AG20443 (cell line): ENCODE measurements at regions not wholly inside any gene's neighbourhood (a gene's known extent, or its start where the extent isn't known, plus 50 kb on each side); places are given as distances from the start of the nearest gene placed in this dataset.
"Not testable (repeated sequence)": the region's sequence is repeated elsewhere in the genome, so short reads cannot be mapped to it uniquely, and the experiment has no call there.

Source experiments
- DNase-seq: peaks from one replicate; pipeline ENCODE4 v3.0.0; 2012; ENCODE audit warnings: low spot score, mixed read lengths

DNA sequence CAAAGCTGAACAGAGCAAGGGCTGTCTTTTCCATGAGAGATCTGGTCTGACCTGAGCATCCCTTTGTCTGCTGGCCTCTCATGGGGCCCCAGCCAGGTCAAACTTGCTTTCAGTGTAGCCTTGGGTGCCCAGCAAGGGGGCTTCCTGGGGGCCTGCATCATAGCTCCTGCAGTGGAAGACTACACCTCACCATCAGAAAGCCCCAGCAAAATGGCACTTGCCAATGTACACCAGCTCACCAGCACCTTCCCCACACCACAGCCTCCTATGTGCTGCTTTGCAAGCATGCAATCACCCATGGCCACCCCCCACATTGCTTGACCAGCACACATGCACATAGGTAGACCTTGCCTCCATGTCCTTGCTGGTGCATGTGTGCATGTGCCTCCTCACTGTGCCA is 1478.1 kb downstream of the FSTL5 start:
- no peak for DNase-seq

GRCh38 chr4:160701671-160702070 is 1462.1 kb downstream of the FSTL5 start:
- no peak for DNase-seq

DNA sequence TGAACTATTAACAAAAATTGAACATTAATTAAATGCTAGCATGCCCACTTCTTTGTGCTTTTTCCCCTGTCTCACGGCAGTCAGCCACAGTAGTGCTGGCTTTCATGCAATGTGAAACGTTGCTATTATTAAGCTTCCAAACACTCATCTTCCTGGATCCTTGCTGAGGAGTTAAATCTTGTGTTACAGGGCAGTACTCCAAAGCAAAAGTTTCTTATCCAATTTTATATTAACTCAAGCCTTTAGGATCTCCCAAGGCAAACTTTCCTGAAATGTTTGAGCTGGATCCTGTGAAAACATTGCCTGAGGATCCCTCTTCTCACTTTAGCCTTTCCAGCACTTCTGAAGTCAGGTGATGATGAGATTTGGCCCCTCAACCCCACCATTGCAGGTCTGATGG is 1454.8 kb downstream of the FSTL5 start:
- DNase-seq, result no peak

- no peak for DNase-seq
Measured at GRCh38 chr4:160709546-160709945, 1454.3 kb downstream of the FSTL5 start.

- no peak for DNase-seq
Measured at GRCh38 chr4:160716551-160716950, 1447.2 kb downstream of the FSTL5 start.

GRCh38 chr4:160717848-160718247 is 1446.0 kb downstream of the FSTL5 start:
- DNase-seq, result no peak

DNA sequence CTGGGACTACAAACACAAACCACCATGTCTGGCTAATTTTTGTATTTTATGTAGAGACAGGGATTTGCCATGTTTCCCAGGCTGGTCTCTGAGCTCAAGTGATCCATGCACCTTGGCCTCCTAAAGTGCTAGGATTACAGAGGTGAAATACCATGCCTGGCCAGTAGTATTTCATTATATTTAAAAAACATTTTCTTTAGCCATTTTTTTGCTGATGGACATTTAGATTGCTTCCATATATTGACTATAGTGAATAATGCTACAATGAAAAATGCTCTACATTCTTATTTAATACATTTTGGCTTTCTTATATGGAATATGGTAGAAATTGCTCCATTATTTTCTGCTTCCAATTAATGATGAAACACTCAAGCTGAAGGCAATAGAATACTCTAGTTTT is 1439.7 kb downstream of the FSTL5 start:
- DNase-seq, result no peak

GRCh38 chr4:160745126-160745525 is 1418.7 kb downstream of the FSTL5 start:
- DNase-seq, result no peak

GRCh38 chr4:160746585-160746984 is 1417.2 kb downstream of the FSTL5 start:
- not testable (repeated sequence) for DNase-seq

- no peak for DNase-seq
Measured at GRCh38 chr4:160772668-160773067, 1391.1 kb downstream of the FSTL5 start.

- no peak for DNase-seq
Measured at GRCh38 chr4:160795216-160795615, 1368.6 kb downstream of the FSTL5 start.

DNA sequence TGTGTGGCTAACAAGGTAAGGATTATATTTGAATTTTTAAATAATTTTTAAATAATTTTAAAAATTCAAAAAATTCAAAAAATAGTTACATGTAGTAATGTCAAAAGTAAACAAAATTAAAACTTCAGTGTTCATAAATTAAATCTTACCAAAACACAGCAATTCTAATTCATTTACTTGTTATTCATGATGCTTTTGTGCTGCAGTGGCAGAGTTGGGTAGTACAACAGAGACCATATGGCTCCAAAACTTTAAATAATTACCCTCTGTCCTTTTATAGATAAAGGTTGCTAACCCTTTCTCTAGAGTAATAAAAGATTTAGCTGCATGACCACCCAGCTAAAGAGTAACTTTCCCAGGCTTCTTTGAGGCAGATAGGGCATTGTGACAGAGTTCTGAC is 1355.6 kb downstream of the FSTL5 start:
- no peak for DNase-seq

DNA sequence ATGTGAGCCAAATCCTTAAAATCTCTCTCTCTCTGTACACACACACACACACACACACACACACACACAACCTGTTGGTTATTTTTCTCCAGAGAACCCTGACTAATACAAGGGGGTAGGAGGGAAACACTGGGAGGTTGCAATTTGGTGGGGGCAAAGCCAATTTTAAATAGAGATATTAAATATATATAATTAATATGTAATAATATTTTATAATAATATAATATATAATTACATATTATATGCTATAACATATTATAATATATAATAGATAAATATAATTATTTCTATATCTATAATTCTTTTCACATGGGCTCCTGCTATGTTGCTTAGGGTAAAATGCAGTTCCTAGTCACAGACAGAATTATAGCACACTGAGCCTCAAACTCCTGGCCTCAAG is 1354.2 kb downstream of the FSTL5 start:
- DNase-seq, result no peak

DNA sequence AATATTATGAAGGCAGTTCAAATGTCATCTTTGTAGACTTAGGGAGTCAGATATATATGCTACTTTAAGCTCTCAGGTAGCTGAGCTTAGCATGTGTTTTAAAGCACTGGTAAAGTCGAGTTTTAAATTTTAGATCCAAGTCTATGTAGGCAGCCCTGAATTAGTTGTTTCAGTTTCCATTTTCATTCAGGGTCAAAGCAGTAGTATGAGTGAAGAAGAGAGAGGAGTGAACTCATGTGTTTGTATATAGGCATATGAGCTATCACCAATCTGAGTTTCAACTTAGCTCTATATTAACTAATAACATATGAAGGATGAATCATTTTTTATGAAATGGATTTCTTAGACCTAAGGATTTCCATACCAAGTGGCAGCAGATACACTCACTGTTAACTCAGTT is 1353.4 kb downstream of the FSTL5 start:
- DNase-seq, result no peak

DNA sequence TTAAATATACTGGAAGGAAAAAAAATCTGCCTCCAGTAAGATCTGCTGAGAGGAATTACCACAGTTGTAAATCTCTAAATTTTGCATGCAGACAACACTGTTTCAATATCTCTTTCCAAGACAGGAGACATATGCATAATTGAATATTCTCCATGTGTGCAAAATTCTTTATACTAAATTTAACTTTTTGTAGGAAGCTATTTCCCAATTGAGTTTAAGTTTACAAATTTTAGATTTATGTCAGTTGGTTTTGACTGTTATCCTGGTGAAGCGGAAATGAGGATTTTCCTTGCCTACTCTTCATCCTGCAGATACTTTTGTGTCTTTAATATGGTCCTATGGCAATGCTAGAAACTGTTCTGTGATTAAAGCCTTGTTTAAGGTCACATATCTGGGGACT is 1352.9 kb downstream of the FSTL5 start:
- no peak for DNase-seq

- DNase-seq, result no peak
Measured at GRCh38 chr4:160811956-160812355, 1351.8 kb downstream of the FSTL5 start.

DNA sequence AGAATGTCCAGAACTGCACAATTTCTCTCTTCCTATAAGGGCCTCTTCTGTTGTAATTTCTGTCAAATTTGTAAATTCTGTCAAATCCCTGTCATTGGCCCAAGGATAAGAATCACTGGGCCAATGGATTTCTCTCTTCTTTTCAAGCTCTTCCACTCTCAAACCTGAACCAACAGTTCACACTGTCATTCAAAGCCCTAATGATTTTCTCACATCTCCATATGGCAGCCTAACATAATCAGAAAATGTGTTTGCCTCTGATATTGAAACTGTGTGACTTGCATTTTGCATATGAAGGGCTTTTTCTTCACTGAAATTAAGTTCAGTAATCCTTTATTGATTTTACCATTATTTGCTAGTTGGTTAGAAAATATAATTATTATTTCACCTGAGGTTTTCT is 1349.1 kb downstream of the FSTL5 start:
- DNase-seq, result no peak

DNA sequence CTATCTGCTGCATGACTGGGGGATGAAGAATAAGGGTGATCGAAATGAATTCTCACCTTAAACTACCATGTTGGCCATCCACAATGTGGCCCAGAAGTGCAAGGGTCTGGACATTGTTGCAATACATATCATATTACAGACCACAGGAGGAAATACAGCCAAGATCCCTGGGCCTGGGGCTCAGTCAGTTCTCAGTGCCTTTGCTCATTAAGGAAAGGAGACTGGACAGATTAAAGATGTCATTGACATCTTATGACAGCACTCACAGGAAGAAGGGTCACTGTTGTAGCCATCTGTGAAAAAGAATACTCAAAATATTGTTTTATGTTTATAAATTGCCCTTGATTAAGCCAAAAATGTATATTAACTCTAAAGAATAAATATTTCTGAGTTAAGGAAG is 1345.2 kb downstream of the FSTL5 start:
- DNase-seq, result no peak

GRCh38 chr4:160819791-160820190 is 1344.0 kb downstream of the FSTL5 start:
- DNase-seq, result no peak

DNA sequence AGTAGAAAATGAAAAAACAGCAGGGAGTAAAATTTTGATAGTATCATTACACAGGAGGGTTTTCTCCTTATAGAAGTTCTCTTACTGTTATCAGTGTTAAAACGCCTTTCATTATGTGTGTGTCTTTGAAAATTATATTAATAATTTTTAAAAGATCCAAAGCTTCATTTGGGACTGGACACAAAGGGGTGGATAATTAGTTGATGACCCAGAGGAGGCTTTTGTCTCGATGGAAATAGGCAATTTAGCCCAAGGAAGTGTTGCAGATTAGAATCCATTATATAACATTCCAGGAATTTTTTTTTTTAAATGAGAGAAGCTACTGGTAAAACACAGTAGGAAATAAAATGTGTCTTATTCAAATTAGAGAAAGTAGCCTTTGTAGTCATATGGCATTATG is 1339.3 kb downstream of the FSTL5 start:
- DNase-seq, result no peak

GRCh38 chr4:160825644-160826338 is 1338.0 kb downstream of the FSTL5 start:
- DNase-seq, result no peak

DNA sequence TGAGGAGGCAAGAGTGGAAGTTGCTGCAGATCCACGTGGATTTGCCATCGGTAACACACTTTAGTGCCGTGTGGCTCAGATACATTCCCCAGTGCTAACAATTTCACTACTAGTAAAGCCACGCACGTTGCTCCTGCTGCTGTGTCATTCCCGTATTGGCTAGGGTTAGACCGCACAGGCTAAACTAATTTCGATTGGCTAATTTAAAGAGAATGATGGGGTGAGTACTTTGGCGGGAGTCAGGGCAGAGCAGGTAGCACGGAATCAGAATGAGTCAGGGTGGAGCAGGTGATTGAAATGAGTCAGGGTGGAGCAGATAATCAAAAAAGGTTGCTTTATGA is 1337.5 kb downstream of the FSTL5 start:
- no peak for DNase-seq

DNA sequence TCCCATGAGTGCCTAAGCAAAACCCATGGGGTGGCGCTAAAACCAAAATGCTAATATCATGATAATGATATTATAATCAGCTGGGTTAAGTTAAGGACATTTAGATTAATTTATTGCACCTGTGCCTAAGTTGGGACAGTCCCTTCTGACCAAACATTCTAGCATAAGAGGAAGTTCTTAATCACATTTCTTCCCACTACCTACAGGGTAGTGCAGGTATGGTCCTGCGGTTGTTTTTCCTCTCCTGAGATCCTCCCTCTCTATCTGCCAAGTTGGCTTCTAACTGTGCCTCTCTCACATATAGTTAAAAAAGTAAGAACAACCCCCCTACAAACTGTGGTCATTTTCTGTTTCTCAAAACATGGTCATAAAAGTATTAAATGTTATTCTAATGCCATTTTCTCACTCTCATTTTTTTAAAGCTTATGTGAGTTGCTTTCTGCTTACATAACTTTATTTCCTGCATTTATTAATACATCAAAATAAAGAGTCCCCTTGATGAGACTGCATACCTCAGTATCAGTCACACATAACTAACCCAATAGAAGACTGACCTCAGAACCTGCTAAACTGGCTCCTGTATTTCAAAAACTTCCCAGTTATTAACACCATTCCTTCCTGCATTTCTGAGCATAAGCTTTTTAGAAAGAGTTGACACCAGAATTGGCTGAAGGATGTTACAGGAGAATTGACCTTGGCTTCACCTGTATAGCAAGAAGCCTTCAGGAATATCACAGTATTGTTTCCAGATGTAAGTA is 1332.5 kb downstream of the FSTL5 start:
- DNase-seq, result no peak

- DNase-seq, result no peak
Measured at GRCh38 chr4:160835789-160836188, 1328.0 kb downstream of the FSTL5 start.
